NT2/D1 (cell line): ENCODE measurements at regions not wholly inside any gene's neighbourhood (a gene's known extent, or its start where the extent isn't known, plus 50 kb on each side); places are given as distances from the start of the nearest gene placed in this dataset.

Experiments used
- SUZ12 ChIP-seq: IDR thresholded peaks from 2 replicates; pipeline ENCODE4 v1.6.1; 2011; ENCODE audit not compliant: insufficient read length, insufficient read depth; ENCODE audit errors: extremely low read depth
- ZNF274 ChIP-seq: IDR thresholded peaks from 2 replicates; pipeline ENCODE4 v1.6.1; 2011; ENCODE audit warnings: mild to moderate bottlenecking, low read depth, low read length

GRCh38 chr10:71038921-71039320 lies 150.6 kb upstream of the PCBD1 start:
- TF ChIP-seq SUZ12 (no peak), ZNF274 (no peak)
